GM23248 (cell line): ENCODE measurements at regions not wholly inside any gene's neighbourhood (a gene's known extent, or its start where the extent isn't known, plus 50 kb on each side); places are given as distances from the start of the nearest gene placed in this dataset.

Source experiments
- EZH2 ChIP-seq: fragments of 200-600 bp; sonication (generic); IDR thresholded peaks from 2 replicates; pipeline ENCODE4 v1.6.1; 2018; ENCODE audit warnings: antibody characterized with exemption, mild to moderate bottlenecking; ENCODE audit not compliant: insufficient read depth, poor library complexity, severe bottlenecking
- EZH2phosphoT487 ChIP-seq: fragments of 200-600 bp; sonication (generic); IDR thresholded peaks from 2 replicates; pipeline ENCODE4 v1.6.1; 2018; ENCODE audit warnings: antibody characterized with exemption, moderate library complexity, mild to moderate bottlenecking, low read depth; ENCODE audit not compliant: insufficient read depth

GRCh38 chr2:120943403-120944034, 207.9 kb downstream of the GLI2 start:
- TF ChIP-seq EZH2 = no peak
- no peak for TF ChIP-seq EZH2phosphoT487
